ENCODE measurements at regions not wholly inside any gene's neighbourhood (a gene's known extent, or its start where the extent isn't known, plus 50 kb on each side); places are given as distances from the start of the nearest gene placed in this dataset.

GRCh38 chr1:55593298-55593697 is 378.1 kb upstream of the USP24 start:
- TF ChIP-seq, protein P1, sequence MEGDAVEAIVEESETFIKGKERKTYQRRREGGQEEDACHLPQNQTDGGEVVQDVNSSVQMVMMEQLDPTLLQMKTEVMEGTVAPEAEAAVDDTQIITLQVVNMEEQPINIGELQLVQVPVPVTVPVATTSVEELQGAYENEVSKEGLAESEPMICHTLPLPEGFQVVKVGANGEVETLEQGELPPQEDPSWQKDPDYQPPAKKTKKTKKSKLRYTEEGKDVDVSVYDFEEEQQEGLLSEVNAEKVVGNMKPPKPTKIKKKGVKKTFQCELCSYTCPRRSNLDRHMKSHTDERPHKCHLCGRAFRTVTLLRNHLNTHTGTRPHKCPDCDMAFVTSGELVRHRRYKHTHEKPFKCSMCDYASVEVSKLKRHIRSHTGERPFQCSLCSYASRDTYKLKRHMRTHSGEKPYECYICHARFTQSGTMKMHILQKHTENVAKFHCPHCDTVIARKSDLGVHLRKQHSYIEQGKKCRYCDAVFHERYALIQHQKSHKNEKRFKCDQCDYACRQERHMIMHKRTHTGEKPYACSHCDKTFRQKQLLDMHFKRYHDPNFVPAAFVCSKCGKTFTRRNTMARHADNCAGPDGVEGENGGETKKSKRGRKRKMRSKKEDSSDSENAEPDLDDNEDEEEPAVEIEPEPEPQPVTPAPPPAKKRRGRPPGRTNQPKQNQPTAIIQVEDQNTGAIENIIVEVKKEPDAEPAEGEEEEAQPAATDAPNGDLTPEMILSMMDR (IDR thresholded peaks at IDR 0.05): no peak
- TF ChIP-seq EP300 (IDR thresholded peaks at IDR 0.05): no peak
- no peak for TF ChIP-seq POLR2A (IDR thresholded peaks at IDR 0.05)
- Histone ChIP-seq H3K4me3 (no peak overlapping the region), H3K9me3 (peaks cover 0 to 4% (median 0%) of the 10 kb centered on the region in 4 donors), H3K4me1 (peaks cover 0 to 37% (median 13%) of the 10 kb centered on the region in 4 donors), H3K27ac (no peak overlapping the region), H3K36me3 (no peaks in the 10 kb centered on the region), H3K27me3 (no peaks in the 10 kb centered on the region)
- DNase-seq (ENCODE audit: low spot score in 2 of 2): no peak

DNA sequence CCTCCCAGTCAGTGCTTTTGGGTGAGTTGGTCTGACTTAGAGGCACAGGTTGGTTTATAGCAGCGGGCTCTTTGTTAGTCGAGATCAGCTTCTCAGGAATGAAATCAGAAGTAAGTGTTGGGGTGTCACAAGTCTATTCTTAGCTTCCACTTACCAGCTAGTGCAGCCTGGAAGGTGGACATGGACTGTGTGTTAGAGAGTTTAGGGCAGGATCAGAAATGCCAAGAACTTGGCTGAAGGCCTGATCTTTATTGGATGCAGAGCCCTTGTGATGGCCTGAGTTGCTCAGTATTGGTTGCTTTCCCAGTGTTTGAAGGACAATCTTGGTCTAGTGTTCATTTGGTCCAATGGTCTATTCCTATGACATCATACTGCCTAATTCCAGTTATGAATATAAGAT is 377.0 kb upstream of the USP24 start:
- 94 to 100% methylated on average over 2 of the region's 2 CpGs for WGBS, 2 donors
- H3K36me3 ChIP-seq: no peaks in the 10 kb centered on the region
- H3K27ac ChIP-seq: peak overlapping the region in 2 of 4 donors; percentile 93 to 95
- H3K27me3 ChIP-seq: no peaks in the 10 kb centered on the region
- H3K4me3 ChIP-seq: no peak overlapping the region
- TF ChIP-seq POLR2A (IDR thresholded peaks at IDR 0.05) (no peak), EP300 (IDR thresholded peaks at IDR 0.05) (no peak)
- TF ChIP-seq, protein P1 (IDR thresholded peaks at IDR 0.05): no peak
- peaks cover 0 to 49% (median 18%) of the 10 kb centered on the region in 4 donors for H3K4me1 ChIP-seq
- peaks cover 0 to 3% (median 0%) of the 10 kb centered on the region in 4 donors for H3K9me3 ChIP-seq
- no peak for DNase-seq (ENCODE audit: low spot score in 2 of 2)

DNA sequence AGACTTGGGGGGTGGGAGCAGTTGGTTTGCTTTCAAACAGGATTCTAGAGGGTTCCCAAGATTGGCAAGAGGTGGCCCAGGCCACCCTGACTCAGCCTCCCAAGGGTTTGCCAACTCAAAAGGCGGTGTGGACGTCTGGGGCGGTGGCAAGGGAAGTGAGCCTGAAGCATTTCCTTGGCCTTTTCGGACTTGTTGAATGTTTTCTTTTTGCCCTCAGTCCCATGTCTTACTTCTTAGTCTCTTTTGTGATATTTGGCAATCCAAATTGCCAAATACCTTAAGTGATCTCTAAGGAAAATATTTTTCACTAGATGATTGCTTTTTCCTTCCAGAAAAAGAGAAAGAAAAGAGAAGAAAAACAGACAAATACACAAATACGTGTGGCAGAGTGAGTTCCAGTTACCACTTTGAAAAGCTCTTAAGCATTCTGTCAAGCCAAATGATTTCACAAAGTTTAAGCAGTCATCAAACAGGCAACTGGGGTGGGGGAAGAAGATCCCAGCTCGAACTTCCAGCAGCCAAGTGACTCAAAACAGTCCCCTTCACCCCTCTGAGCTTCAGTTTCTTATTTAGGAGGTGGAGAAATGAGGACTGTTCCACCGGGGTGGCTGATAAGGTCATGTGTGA is 374.6 kb upstream of the USP24 start:
- H3K9me3 ChIP-seq: no peaks in the 10 kb centered on the region
- DNase-seq (ENCODE audit: low spot score in 2 of 2): peak in 1 of 2 donors; percentile 7
- H3K27me3 ChIP-seq: no peaks in the 10 kb centered on the region
- H3K27ac ChIP-seq: peak overlapping the region; percentile 54 to 95 (median 81)
- no peak overlapping the region for H3K4me3 ChIP-seq
- H3K4me1 ChIP-seq: peaks cover 0 to 72% (median 26%) of the 10 kb centered on the region in 4 donors
- 25 to 31% methylated on average over 7 of the region's 7 CpGs for WGBS, 2 donors
- no peaks in the 10 kb centered on the region for H3K36me3 ChIP-seq
- peak in 1 of 2 donors; percentile 72 for TF ChIP-seq EP300 (IDR thresholded peaks at IDR 0.05)
- TF ChIP-seq POLR2A (IDR thresholded peaks at IDR 0.05): no peak

DNA sequence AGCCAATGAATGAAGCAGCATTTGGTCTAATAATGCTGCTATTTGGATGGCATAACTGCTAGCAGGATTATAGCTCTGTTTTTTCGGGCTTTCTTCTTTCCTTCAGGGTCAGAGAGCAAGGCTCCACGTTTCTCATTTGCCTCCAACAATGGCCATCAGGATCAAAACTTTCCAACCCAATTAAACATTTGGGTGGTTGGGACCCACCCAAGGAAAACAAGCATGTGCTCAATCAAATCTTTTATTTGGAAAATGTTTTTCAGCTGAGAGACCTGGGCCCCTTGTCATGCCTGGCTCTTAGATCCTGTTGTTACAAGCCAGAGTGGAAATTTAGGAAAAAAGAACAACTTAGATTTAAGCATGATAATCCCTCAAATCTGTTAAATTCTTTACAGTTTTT is 373.1 kb upstream of the USP24 start:
- Histone ChIP-seq H3K4me1 (peaks cover 0 to 87% (median 37%) of the 10 kb centered on the region in 4 donors), H3K36me3 (no peaks in the 10 kb centered on the region), H3K9me3 (no peaks in the 10 kb centered on the region), H3K27me3 (no peaks in the 10 kb centered on the region), H3K4me3 (no peak overlapping the region), H3K27ac (peak overlapping the region; percentile 54 to 95 (median 81))
- DNase-seq (ENCODE audit: low spot score in 2 of 2): peak in 1 of 2 donors; percentile 57
- TF ChIP-seq EP300 (IDR thresholded peaks at IDR 0.05): peak in 1 of 2 donors; percentile 63
- TF ChIP-seq, protein P1 (IDR thresholded peaks at IDR 0.05): no peak
- 11 to 22% methylated on average over 2 of the region's 2 CpGs for WGBS, 2 donors

DNA sequence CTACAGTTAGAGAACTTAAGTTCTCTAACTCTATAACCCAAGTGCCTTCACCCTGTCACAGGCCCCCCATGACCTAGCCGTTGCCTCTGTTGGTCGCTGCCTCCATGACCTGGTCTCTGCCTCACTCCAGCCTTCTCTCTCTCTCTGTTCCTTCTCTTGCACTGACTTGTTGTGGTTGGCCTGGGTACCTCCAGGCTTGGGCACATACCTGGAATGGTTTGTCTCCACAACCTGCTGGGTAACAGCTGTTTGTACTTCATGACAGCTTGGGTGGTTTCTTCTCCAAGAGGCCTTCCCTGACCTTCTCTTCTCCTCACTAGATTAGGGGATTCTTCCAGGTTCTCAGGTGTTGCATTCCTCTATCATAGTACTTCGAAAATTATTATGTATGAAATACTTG is 371.6 kb upstream of the USP24 start:
- Histone ChIP-seq H3K36me3 (no peaks in the 10 kb centered on the region), H3K27ac (peak overlapping the region in 3 of 4 donors; percentile 3 to 95 (median 93)), H3K4me3 (no peak overlapping the region), H3K4me1 (peaks cover 0 to 95% (median 44%) of the 10 kb centered on the region in 4 donors), H3K27me3 (no peaks in the 10 kb centered on the region), H3K9me3 (no peaks in the 10 kb centered on the region)
- no peak for TF ChIP-seq EP300 (IDR thresholded peaks at IDR 0.05)
- TF ChIP-seq, protein P1 (IDR thresholded peaks at IDR 0.05): no peak
- WGBS, 2 donors: 83 to 92% methylated on average over 3 of the region's 3 CpGs
- DNase-seq (ENCODE audit: low spot score in 2 of 2): no peak

Measured in tibial nerve (tissue), 4 donors.